PC-3 (cell line): ENCODE measurements at regions not wholly inside any gene's neighbourhood (a gene's known extent, or its start where the extent isn't known, plus 50 kb on each side); places are given as distances from the start of the nearest gene placed in this dataset.

Experiments
- EZH2 ChIP-seq: fragments of 300-600 bp; sonication (generic); IDR thresholded peaks from one replicate; pipeline ENCODE4 v1.6.1; 2017; ENCODE audit warnings: antibody characterized with exemption, mild to moderate bottlenecking, low read length; ENCODE audit not compliant: unreplicated experiment
- TF ChIP-seq, protein P1 (sequence below): fragments of 300-600 bp; sonication (generic); conservative IDR thresholded peaks from 2 replicates; pipeline ENCODE4 v1.5.1; 2017; ENCODE audit warnings: antibody characterized with exemption, low read depth, mild to moderate bottlenecking, low read length

DNA sequence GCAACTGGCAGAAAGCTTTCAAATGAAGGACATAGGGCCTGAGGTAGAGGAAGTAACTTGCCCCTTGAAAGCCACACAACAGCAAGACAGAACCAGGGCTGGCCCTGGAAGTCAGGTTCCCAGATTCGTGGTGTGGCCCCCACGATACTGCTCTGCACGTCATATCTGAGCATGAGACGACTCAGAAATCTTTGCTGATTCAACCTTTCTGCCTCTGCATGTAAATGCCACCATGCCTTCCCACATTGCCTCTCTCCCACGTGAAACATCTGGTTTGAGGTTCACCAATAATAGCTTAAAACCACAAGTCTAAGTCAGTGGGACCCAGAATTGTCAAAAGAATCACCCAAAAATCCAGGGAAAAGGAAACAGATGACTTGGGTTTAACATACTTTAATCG, 214.0 kb upstream of the TRIB2 start:
- no peak for TF ChIP-seq EZH2
- TF ChIP-seq, protein P1, sequence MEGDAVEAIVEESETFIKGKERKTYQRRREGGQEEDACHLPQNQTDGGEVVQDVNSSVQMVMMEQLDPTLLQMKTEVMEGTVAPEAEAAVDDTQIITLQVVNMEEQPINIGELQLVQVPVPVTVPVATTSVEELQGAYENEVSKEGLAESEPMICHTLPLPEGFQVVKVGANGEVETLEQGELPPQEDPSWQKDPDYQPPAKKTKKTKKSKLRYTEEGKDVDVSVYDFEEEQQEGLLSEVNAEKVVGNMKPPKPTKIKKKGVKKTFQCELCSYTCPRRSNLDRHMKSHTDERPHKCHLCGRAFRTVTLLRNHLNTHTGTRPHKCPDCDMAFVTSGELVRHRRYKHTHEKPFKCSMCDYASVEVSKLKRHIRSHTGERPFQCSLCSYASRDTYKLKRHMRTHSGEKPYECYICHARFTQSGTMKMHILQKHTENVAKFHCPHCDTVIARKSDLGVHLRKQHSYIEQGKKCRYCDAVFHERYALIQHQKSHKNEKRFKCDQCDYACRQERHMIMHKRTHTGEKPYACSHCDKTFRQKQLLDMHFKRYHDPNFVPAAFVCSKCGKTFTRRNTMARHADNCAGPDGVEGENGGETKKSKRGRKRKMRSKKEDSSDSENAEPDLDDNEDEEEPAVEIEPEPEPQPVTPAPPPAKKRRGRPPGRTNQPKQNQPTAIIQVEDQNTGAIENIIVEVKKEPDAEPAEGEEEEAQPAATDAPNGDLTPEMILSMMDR = no peak
